Gastroesophageal sphincter (tissue), 4 donors: ENCODE measurements at regions not wholly inside any gene's neighbourhood (a gene's known extent, or its start where the extent isn't known, plus 50 kb on each side); places are given as distances from the start of the nearest gene placed in this dataset.

Experiments used
- ATAC-seq: fragments of 150-250 bp; one replicate; pipeline ENCODE4 v1.9.1; 2016; ENCODE audit warnings: mild to moderate bottlenecking, moderate library complexity
- H3K27ac ChIP-seq, 4 donors: fragments of 200-600 bp; sonication (generic) in 3 of 4; 1 replicate in 3 of 4; 2 replicates in 1 of 4; pipeline ENCODE4 v1.5.1; 2016 to 2019
- H3K27me3 ChIP-seq: fragments of 200-600 bp; sonication (generic); one replicate; pipeline ENCODE4 v1.5.1; 2019
- H3K36me3 ChIP-seq, 2 donors: fragments of 200-600 bp; sonication (generic); one replicate each; pipeline ENCODE4 v1.5.1; 2019; ENCODE audit warnings: control low read depth in 1 of 2
- H3K4me1 ChIP-seq, 3 donors: fragments of 200-600 bp; sonication (generic); 1 replicate in 2 of 3; 2 replicates in 1 of 3; pipeline ENCODE4 v1.5.1; 2016 to 2019; ENCODE audit warnings: control low read depth in 2 of 3
- H3K4me3 ChIP-seq, 2 donors: fragments of 200-600 bp; sonication (generic); one replicate each; pipeline ENCODE4 v1.5.1; 2019; ENCODE audit warnings: mild to moderate bottlenecking in 1 of 2, moderate library complexity in 1 of 2
- H3K9me3 ChIP-seq, 3 donors: fragments of 200-600 bp; sonication (generic); one replicate each; pipeline ENCODE4 v1.5.1; 2017 to 2019; ENCODE audit warnings: control low read depth in 2 of 3
- EP300 ChIP-seq: sonication (generic); formaldehyde crosslinking; IDR thresholded peaks from one replicate; pipeline ENCODE4 v1.6.1; 2017; ENCODE audit warnings: antibody characterized with exemption, mild to moderate bottlenecking
- POLR2A ChIP-seq, 2 donors: fragments of 450-650 bp; IDR thresholded peaks; one replicate each; pipeline ENCODE4 v1.6.1; 2017; ENCODE audit warnings: antibody characterized with exemption in 2 of 2, mild to moderate bottlenecking in 2 of 2, moderate library complexity in 1 of 2
- POLR2AphosphoS5 ChIP-seq: sonication (generic); formaldehyde crosslinking; IDR thresholded peaks from one replicate; pipeline ENCODE4 v1.6.1; 2017; ENCODE audit warnings: antibody characterized with exemption
- WGBS, 2 donors: methylation state at CpG; one replicate each; pipeline ENCODE4 v1.1.5; 2018; ENCODE audit warnings: low coverage in 1 of 2; 5-methylcytosine and 5-hydroxymethylcytosine counted together
- TF ChIP-seq, protein P1 (sequence below), 4 experiments: fragments of 200-600 bp in 2 of 4; fragments of 450-650 bp in 2 of 4; sonication (generic) in 1 of 4; IDR thresholded peaks; one replicate each; pipeline ENCODE4 v1.5.1; 2017 to 2019; ENCODE audit warnings: antibody characterized with exemption in 4 of 4, mild to moderate bottlenecking in 2 of 4, moderate library complexity in 2 of 4

GRCh38 chr13:107808389-107808788 is 406.9 kb downstream of the LIG4 start:
- no peaks in the 10 kb centered on the region for H3K9me3 ChIP-seq
- H3K4me3 ChIP-seq, result no peak overlapping the region
- H3K36me3 ChIP-seq, result no peaks in the 10 kb centered on the region
- no peak overlapping the region for H3K27ac ChIP-seq
- no peaks in the 10 kb centered on the region for H3K27me3 ChIP-seq
- no peak for ATAC-seq
- no peaks in the 10 kb centered on the region for H3K4me1 ChIP-seq
- TF ChIP-seq, protein P1, sequence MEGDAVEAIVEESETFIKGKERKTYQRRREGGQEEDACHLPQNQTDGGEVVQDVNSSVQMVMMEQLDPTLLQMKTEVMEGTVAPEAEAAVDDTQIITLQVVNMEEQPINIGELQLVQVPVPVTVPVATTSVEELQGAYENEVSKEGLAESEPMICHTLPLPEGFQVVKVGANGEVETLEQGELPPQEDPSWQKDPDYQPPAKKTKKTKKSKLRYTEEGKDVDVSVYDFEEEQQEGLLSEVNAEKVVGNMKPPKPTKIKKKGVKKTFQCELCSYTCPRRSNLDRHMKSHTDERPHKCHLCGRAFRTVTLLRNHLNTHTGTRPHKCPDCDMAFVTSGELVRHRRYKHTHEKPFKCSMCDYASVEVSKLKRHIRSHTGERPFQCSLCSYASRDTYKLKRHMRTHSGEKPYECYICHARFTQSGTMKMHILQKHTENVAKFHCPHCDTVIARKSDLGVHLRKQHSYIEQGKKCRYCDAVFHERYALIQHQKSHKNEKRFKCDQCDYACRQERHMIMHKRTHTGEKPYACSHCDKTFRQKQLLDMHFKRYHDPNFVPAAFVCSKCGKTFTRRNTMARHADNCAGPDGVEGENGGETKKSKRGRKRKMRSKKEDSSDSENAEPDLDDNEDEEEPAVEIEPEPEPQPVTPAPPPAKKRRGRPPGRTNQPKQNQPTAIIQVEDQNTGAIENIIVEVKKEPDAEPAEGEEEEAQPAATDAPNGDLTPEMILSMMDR (IDR thresholded peaks at IDR 0.05), result no peak
- TF ChIP-seq POLR2A (IDR thresholded peaks at IDR 0.05) (no peak), EP300 (no peak), POLR2AphosphoS5 (no peak)
- 73 to 80% methylated on average over 2 to 3 of the region's 3 CpGs for WGBS, 2 donors

DNA sequence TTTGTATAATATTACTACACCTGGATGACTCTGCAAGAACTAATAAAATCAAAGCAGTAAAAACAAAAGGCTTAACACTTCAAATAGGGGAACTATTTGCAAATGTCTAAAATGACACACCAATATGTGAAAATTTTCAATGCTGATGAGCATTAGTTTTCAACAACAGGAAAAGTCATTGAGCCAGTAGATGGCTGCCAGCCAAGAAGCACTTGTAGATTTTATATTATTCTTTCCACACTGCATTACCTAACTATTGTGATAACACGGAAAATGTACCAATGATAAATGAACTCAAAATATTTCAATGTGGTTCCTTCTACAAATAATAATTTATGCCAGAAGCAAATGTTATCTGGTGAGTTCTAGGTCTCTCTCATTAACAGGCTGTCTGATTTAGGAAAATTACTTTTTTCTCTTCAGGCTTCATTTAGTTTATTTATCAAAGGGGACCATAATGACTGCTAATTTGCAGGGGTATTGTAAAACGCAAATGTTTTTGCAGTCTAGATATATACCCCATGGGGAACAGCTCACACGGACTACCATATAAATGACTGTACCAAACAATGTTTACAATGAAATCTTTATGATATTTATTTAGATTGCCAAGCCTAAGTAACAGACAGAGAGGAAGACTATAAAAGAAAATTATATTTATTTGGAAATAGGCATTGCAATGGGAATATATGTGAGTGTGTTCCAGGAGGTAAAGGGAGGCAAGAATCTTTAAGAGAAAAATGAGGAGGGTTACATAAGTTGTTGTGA is 407.8 kb downstream of the LIG4 start:
- Histone ChIP-seq H3K27ac (no peak overlapping the region), H3K4me1 (no peaks in the 10 kb centered on the region), H3K4me3 (no peak overlapping the region), H3K36me3 (no peaks in the 10 kb centered on the region), H3K27me3 (no peaks in the 10 kb centered on the region), H3K9me3 (no peaks in the 10 kb centered on the region)
- TF ChIP-seq EP300, result no peak
- no peak for TF ChIP-seq POLR2A (IDR thresholded peaks at IDR 0.05)
- TF ChIP-seq, protein P1 (IDR thresholded peaks at IDR 0.05), result no peak
- no peak for TF ChIP-seq POLR2AphosphoS5
- WGBS, 2 donors, result 29 to 30% methylated on average over 3 of the region's 3 CpGs
- ATAC-seq, result no peak

GRCh38 chr13:107806726-107807125 is 408.6 kb downstream of the LIG4 start:
- WGBS, 2 donors, result 50 to 68% methylated on average over 2 of the region's 2 CpGs
- TF ChIP-seq EP300, result no peak
- TF ChIP-seq, protein P1 (IDR thresholded peaks at IDR 0.05), result no peak
- TF ChIP-seq POLR2A (IDR thresholded peaks at IDR 0.05), result no peak
- no peak for TF ChIP-seq POLR2AphosphoS5
- no peak for ATAC-seq

DNA sequence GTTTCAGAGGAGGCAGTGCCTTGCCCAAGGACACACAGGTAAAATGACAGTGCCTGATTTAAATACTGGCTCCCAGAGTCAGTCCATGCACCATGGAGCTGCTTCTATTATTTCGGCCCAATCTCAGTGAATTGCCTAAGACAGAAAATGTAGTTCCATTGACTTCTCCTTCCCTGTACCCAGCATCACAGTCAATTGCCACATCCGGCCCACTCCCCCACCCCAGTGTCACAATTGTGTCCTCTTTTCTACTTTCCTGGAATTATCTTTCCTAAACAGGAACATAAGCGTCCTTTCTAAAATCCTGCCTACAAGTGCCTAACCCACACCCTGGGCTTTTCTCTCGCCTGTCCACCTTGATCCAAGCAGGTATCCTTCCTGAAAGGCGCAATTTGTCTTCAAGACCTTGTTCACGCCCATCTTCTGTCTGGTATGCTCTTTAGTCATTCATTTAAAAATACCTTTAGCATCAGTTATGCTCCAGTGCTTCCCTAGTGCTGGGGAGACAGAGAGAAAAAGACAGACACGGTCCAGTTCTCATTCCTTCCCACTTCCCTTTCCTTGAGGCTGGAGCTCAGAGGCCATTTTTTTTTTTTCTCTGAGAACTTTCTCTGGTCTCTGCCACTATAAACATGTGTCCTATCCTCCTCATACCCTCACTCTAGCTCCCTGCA is 411.4 kb downstream of the LIG4 start:
- Histone ChIP-seq H3K4me3 (no peak overlapping the region), H3K27me3 (no peaks in the 10 kb centered on the region), H3K4me1 (no peaks in the 10 kb centered on the region), H3K9me3 (no peaks in the 10 kb centered on the region), H3K36me3 (no peaks in the 10 kb centered on the region), H3K27ac (no peak overlapping the region)
- no peak for TF ChIP-seq EP300
- no peak for TF ChIP-seq POLR2AphosphoS5
- TF ChIP-seq, protein P1 (IDR thresholded peaks at IDR 0.05), result no peak
- TF ChIP-seq POLR2A (IDR thresholded peaks at IDR 0.05), result no peak
- no peak for ATAC-seq
- 74 to 84% methylated on average over 7 of the region's 7 CpGs for WGBS, 2 donors

More at GRCh38 chr13:107806726-107807125, 408.6 kb downstream of the LIG4 start:
- Histone ChIP-seq H3K4me1 (no peaks in the 10 kb centered on the region), H3K4me3 (no peak overlapping the region), H3K27ac (no peak overlapping the region), H3K9me3 (no peaks in the 10 kb centered on the region), H3K36me3 (no peaks in the 10 kb centered on the region), H3K27me3 (no peaks in the 10 kb centered on the region)

DNA sequence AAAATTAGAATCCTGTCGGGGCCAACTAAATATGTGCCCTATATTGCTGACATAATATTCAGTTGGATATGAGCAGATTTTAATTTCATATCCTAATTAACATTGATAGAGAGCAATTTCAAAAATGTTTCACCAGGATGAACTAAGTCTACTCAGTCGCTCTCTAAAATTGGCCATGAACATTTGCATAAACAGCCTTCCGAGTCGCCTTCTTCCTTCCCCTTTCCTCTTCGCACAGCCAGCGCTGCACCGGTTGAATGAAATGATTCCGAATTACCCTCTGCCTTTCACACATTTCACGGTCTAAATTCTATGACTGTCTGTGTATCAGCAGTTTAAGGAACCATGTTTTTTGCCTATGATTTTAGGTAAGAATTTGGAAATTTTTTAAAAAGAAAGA is 413.7 kb downstream of the LIG4 start:
- 63% methylated on average over 9 of the region's 9 CpGs for WGBS, 2 donors
- no peak for ATAC-seq
- no peaks in the 10 kb centered on the region for H3K4me1 ChIP-seq
- H3K27me3 ChIP-seq, result no peaks in the 10 kb centered on the region
- H3K4me3 ChIP-seq, result no peak overlapping the region
- TF ChIP-seq, protein P1 (IDR thresholded peaks at IDR 0.05), result no peak
- TF ChIP-seq POLR2A (IDR thresholded peaks at IDR 0.05) (no peak), EP300 (no peak), POLR2AphosphoS5 (no peak)
- no peaks in the 10 kb centered on the region for H3K9me3 ChIP-seq
- no peak overlapping the region for H3K27ac ChIP-seq
- H3K36me3 ChIP-seq, result no peaks in the 10 kb centered on the region
